Gastrocnemius medialis (tissue), 4 donors: ENCODE measurements at regions not wholly inside any gene's neighbourhood (a gene's known extent, or its start where the extent isn't known, plus 50 kb on each side); places are given as distances from the start of the nearest gene placed in this dataset.

ENCODE experiments used
- POLR2A ChIP-seq, 2 donors: fragments of 450-650 bp; IDR thresholded peaks; one replicate each; pipeline ENCODE4 v1.6.1; 2017; ENCODE audit warnings: antibody characterized with exemption in 2 of 2, mild to moderate bottlenecking in 2 of 2, moderate library complexity in 2 of 2
- TF ChIP-seq, protein P1 (sequence below), 5 experiments: fragments of 450-650 bp in 3 of 5; fragments of 200-600 bp in 2 of 5; sonication (generic) in 2 of 5; IDR thresholded peaks in 4 of 5; conservative IDR thresholded peaks in 1 of 5; 1 replicate in 4 of 5; 2 replicates in 1 of 5; pipeline ENCODE4 v1.5.1; 2016 to 2019; ENCODE audit warnings: antibody characterized with exemption in 5 of 5, mild to moderate bottlenecking in 3 of 5, moderate library complexity in 3 of 5

DNA sequence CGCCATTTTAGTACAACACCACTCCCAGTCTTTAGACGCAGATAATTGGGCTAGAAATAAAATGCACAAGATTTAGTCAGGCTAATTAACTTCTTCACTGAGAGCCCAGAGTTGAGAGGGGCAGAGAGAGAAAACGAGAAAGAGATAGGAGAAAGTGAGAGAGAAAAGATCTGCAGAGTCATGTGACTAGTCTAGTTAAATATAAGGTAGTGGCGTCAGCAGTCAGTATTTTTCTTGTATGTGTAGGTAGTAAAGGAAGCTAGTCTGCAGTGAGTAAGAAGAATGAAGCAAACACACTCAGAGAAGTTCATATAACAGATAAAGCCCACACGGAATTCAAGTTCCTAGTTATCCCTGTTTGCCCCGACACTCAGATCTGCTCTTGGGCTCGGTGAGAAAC, 392.6 kb upstream of the ERCC4 start:
- TF ChIP-seq, protein P1, sequence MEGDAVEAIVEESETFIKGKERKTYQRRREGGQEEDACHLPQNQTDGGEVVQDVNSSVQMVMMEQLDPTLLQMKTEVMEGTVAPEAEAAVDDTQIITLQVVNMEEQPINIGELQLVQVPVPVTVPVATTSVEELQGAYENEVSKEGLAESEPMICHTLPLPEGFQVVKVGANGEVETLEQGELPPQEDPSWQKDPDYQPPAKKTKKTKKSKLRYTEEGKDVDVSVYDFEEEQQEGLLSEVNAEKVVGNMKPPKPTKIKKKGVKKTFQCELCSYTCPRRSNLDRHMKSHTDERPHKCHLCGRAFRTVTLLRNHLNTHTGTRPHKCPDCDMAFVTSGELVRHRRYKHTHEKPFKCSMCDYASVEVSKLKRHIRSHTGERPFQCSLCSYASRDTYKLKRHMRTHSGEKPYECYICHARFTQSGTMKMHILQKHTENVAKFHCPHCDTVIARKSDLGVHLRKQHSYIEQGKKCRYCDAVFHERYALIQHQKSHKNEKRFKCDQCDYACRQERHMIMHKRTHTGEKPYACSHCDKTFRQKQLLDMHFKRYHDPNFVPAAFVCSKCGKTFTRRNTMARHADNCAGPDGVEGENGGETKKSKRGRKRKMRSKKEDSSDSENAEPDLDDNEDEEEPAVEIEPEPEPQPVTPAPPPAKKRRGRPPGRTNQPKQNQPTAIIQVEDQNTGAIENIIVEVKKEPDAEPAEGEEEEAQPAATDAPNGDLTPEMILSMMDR (IDR thresholded peaks at IDR 0.05 in 4 of 5, conservative IDR thresholded peaks at IDR 0.05 in 1 of 5), result no peak
- no peak for TF ChIP-seq POLR2A (IDR thresholded peaks at IDR 0.05)
